ENCODE measurements at regions not wholly inside any gene's neighbourhood (a gene's known extent, or its start where the extent isn't known, plus 50 kb on each side); places are given as distances from the start of the nearest gene placed in this dataset.

GRCh38 chr10:78720091-78720490 is 348.7 kb upstream of the ZMIZ1 start:
- no peak for TF ChIP-seq CTCF (IDR thresholded peaks at IDR 0.05; ENCODE audit: partially characterized antibody, unreplicated experiment)
- no peaks in the 10 kb centered on the region for H3K36me3 Mint-ChIP-seq (ENCODE audit: unreplicated experiment)
- no peaks in the 10 kb centered on the region for H3K27me3 Mint-ChIP-seq (ENCODE audit: unreplicated experiment)
- H3K9me3 Mint-ChIP-seq (ENCODE audit: unreplicated experiment), result peaks cover 1% of the 10 kb centered on the region
- no peak overlapping the region for H3K27ac Mint-ChIP-seq (ENCODE audit: unreplicated experiment)
- H3K4me1 Mint-ChIP-seq (ENCODE audit: low read depth, unreplicated experiment), result no peaks in the 10 kb centered on the region
- DNase-seq, result no peak
- no peak overlapping the region for H3K4me3 Mint-ChIP-seq (ENCODE audit: unreplicated experiment)

DNA sequence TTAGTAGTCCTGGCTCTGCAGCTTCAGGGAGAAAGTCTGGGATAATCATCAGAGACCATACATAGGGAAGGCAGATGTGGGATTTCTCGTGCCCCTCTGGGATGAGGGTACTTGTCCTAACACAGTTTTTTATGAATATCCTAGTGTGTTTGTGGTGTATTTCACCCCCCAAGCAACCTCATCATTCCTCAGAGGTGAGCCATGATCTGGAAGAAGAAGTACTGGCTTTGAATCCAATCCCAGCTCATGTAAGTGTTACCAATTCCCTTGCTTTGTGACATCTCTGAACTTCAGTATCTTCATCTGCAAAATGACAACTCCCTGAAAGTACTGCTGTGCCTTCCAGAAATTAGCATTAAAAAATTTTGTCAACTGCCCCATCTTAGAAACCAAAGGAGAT is 347.5 kb upstream of the ZMIZ1 start:
- no peaks in the 10 kb centered on the region for H3K4me1 Mint-ChIP-seq (ENCODE audit: low read depth, unreplicated experiment)
- TF ChIP-seq CTCF (IDR thresholded peaks at IDR 0.05; ENCODE audit: partially characterized antibody, unreplicated experiment), result no peak
- DNase-seq, result no peak
- no peak overlapping the region for H3K4me3 Mint-ChIP-seq (ENCODE audit: unreplicated experiment)
- peaks cover 1% of the 10 kb centered on the region for H3K9me3 Mint-ChIP-seq (ENCODE audit: unreplicated experiment)
- no peak overlapping the region for H3K27ac Mint-ChIP-seq (ENCODE audit: unreplicated experiment)
- H3K27me3 Mint-ChIP-seq (ENCODE audit: unreplicated experiment), result no peaks in the 10 kb centered on the region
- H3K36me3 Mint-ChIP-seq (ENCODE audit: unreplicated experiment), result no peaks in the 10 kb centered on the region

GRCh38 chr10:78724846-78725245 is 343.9 kb upstream of the ZMIZ1 start:
- H3K9me3 Mint-ChIP-seq (ENCODE audit: unreplicated experiment), result peaks cover 3% of the 10 kb centered on the region
- H3K27ac Mint-ChIP-seq (ENCODE audit: unreplicated experiment), result no peak overlapping the region
- TF ChIP-seq CTCF (IDR thresholded peaks at IDR 0.05; ENCODE audit: partially characterized antibody, unreplicated experiment), result no peak
- no peaks in the 10 kb centered on the region for H3K36me3 Mint-ChIP-seq (ENCODE audit: unreplicated experiment)
- no peaks in the 10 kb centered on the region for H3K4me1 Mint-ChIP-seq (ENCODE audit: low read depth, unreplicated experiment)
- peaks cover 1% of the 10 kb centered on the region for H3K27me3 Mint-ChIP-seq (ENCODE audit: unreplicated experiment)
- H3K4me3 Mint-ChIP-seq (ENCODE audit: unreplicated experiment), result no peak overlapping the region
- DNase-seq, result no peak

GRCh38 chr10:78726171-78726570 is 342.6 kb upstream of the ZMIZ1 start:
- TF ChIP-seq CTCF (IDR thresholded peaks at IDR 0.05; ENCODE audit: partially characterized antibody, unreplicated experiment), result no peak
- H3K36me3 Mint-ChIP-seq (ENCODE audit: unreplicated experiment), result no peaks in the 10 kb centered on the region
- no peak for DNase-seq
- no peak overlapping the region for H3K4me3 Mint-ChIP-seq (ENCODE audit: unreplicated experiment)
- no peak overlapping the region for H3K27ac Mint-ChIP-seq (ENCODE audit: unreplicated experiment)
- H3K4me1 Mint-ChIP-seq (ENCODE audit: low read depth, unreplicated experiment), result no peaks in the 10 kb centered on the region
- peaks cover 3% of the 10 kb centered on the region for H3K9me3 Mint-ChIP-seq (ENCODE audit: unreplicated experiment)
- H3K27me3 Mint-ChIP-seq (ENCODE audit: unreplicated experiment), result peaks cover 2% of the 10 kb centered on the region

DNA sequence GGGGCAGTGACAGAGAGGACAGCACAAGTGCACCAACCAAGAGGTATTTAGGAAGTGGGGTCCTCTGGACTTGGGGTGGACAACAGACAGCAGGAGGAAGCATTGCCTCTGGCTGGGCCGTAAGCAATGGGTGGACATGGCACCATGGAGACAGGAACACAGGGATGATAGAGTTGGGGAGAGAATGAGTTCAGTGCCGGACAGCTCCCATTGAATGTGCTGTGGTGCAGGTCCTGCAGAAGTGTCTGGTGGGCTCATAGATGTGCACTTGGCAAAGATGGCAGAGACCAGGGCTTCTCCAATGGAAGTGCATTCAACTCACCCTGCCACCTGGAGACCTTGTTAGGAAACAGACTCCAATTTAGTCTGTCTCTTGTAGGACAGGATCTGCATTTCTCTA is 341.5 kb upstream of the ZMIZ1 start:
- H3K36me3 Mint-ChIP-seq (ENCODE audit: unreplicated experiment), result no peaks in the 10 kb centered on the region
- no peaks in the 10 kb centered on the region for H3K4me1 Mint-ChIP-seq (ENCODE audit: low read depth, unreplicated experiment)

More for the DNA sequence above, 341.5 kb upstream of the ZMIZ1 start:
- TF ChIP-seq CTCF (IDR thresholded peaks at IDR 0.05; ENCODE audit: partially characterized antibody, unreplicated experiment), result no peak
- DNase-seq, result no peak
- peaks cover 3% of the 10 kb centered on the region for H3K9me3 Mint-ChIP-seq (ENCODE audit: unreplicated experiment)
- no peak overlapping the region for H3K27ac Mint-ChIP-seq (ENCODE audit: unreplicated experiment)
- H3K27me3 Mint-ChIP-seq (ENCODE audit: unreplicated experiment), result peaks cover 2% of the 10 kb centered on the region
- no peak overlapping the region for H3K4me3 Mint-ChIP-seq (ENCODE audit: unreplicated experiment)
